Astrocyte (in vitro differentiated cells and primary cell): ENCODE measurements at regions not wholly inside any gene's neighbourhood (a gene's known extent, or its start where the extent isn't known, plus 50 kb on each side); places are given as distances from the start of the nearest gene placed in this dataset.

ENCODE experiments used
- DNase-seq: peaks from one replicate; pipeline ENCODE4 v3.0.0-alpha.2; 2010; ENCODE audit warnings: low read depth
- FAIRE-seq: peaks from 2 replicates; lab custom pipeline; 2011; peaks lifted over from hg19 to GRCh38; lab: Jason Lieb, UNC
- H2AFZ ChIP-seq: 2 replicates; pipeline ENCODE4 v1.6.0; 2012; ENCODE audit warnings: low read depth, low read length, inconsistent platforms
- H3K27ac ChIP-seq: 2 replicates; pipeline ENCODE4 v1.5.1; 2011; ENCODE audit warnings: low read depth, low read length, inconsistent platforms
- H3K27me3 ChIP-seq: 2 replicates; pipeline ENCODE4 v1.6.0; 2011; ENCODE audit warnings: low read length, inconsistent platforms; ENCODE audit not compliant: insufficient read depth
- H3K36me3 ChIP-seq: 2 replicates; pipeline ENCODE4 v1.5.1; 2011; ENCODE audit warnings: low read length, inconsistent platforms; ENCODE audit not compliant: insufficient read depth
- H3K4me1 ChIP-seq: 2 replicates; pipeline ENCODE4 v1.5.1; 2011; ENCODE audit warnings: low read length, inconsistent platforms; ENCODE audit not compliant: insufficient read depth
- H3K4me2 ChIP-seq: 2 replicates; pipeline ENCODE4 v1.6.0; 2012; ENCODE audit warnings: low read length, inconsistent platforms
- H3K4me3 ChIP-seq: 2 replicates; pipeline ENCODE4 v1.5.1; 2011; ENCODE audit warnings: low read depth, mild to moderate bottlenecking, low read length, inconsistent platforms; ENCODE audit not compliant: insufficient read depth
- H3K79me2 ChIP-seq: 2 replicates; pipeline ENCODE4 v1.6.0; 2012; ENCODE audit warnings: mild to moderate bottlenecking, low read length, inconsistent platforms; ENCODE audit not compliant: insufficient read depth
- H3K9ac ChIP-seq: 2 replicates; pipeline ENCODE4 v1.6.0; 2012; ENCODE audit warnings: mild to moderate bottlenecking, low read length, inconsistent platforms
- H3K9me3 ChIP-seq: 2 replicates; pipeline ENCODE4 v1.5.1; 2012; ENCODE audit warnings: low read depth, mild to moderate bottlenecking, low read length, inconsistent platforms; ENCODE audit not compliant: insufficient read depth
- H4K20me1 ChIP-seq: 2 replicates; pipeline ENCODE4 v1.6.0; 2012; ENCODE audit warnings: low read length, inconsistent platforms; ENCODE audit not compliant: insufficient read depth
- H3K27ac Mint-ChIP-seq: one replicate; pipeline ENCODE4 v1.8.0; 2021; ENCODE audit warnings: mild to moderate bottlenecking, mixed read lengths; ENCODE audit not compliant: unreplicated experiment
- H3K27me3 Mint-ChIP-seq: one replicate; pipeline ENCODE4 v1.8.0; 2021; ENCODE audit warnings: low read depth, mixed read lengths; ENCODE audit not compliant: unreplicated experiment
- H3K36me3 Mint-ChIP-seq: one replicate; pipeline ENCODE4 v1.8.0; 2021; ENCODE audit warnings: low read depth, mixed read lengths; ENCODE audit not compliant: unreplicated experiment
- H3K4me1 Mint-ChIP-seq: one replicate; pipeline ENCODE4 v1.8.0; 2021; ENCODE audit warnings: low read depth, mixed read lengths; ENCODE audit not compliant: unreplicated experiment
- H3K4me3 Mint-ChIP-seq: one replicate; pipeline ENCODE4 v1.8.0; 2021; ENCODE audit warnings: mild to moderate bottlenecking, moderate library complexity, mixed read lengths; ENCODE audit not compliant: unreplicated experiment
- H3K9me3 Mint-ChIP-seq: one replicate; pipeline ENCODE4 v1.8.0; 2021; ENCODE audit warnings: mild to moderate bottlenecking, mixed read lengths; ENCODE audit not compliant: unreplicated experiment
- CTCF ChIP-seq: IDR thresholded peaks from 2 replicates; pipeline ENCODE4 v1.5.1; 2011; ENCODE audit warnings: low read depth, mild to moderate bottlenecking, inconsistent platforms, low read length, moderate library complexity; ENCODE audit not compliant: insufficient read depth
- EZH2 ChIP-seq: IDR thresholded peaks from 2 replicates; pipeline ENCODE4 v1.6.1; 2012; ENCODE audit warnings: mild to moderate bottlenecking, low read length, inconsistent platforms; ENCODE audit not compliant: insufficient read depth

- Histone ChIP-seq H3K4me3 (no peak overlapping the region), H3K4me2 (no peak overlapping the region), H4K20me1 (no peaks in the 10 kb centered on the region), H3K27ac (no peak overlapping the region), H3K79me2 (no peaks in the 10 kb centered on the region), H2AFZ (no peak overlapping the region), H3K4me1 (no peaks in the 10 kb centered on the region), H3K9ac (no peak overlapping the region), H3K9me3 (peaks cover 3% of the 10 kb centered on the region), H3K27me3 (no peaks in the 10 kb centered on the region), H3K36me3 (no peaks in the 10 kb centered on the region)
- DNase-seq (no peak), FAIRE-seq (no peak)
- H3K9me3 Mint-ChIP-seq: peaks cover 2% of the 10 kb centered on the region
- H3K27ac Mint-ChIP-seq: no peak overlapping the region
- H3K4me3 Mint-ChIP-seq: no peak overlapping the region
- no peaks in the 10 kb centered on the region for H3K36me3 Mint-ChIP-seq
- H3K27me3 Mint-ChIP-seq: no peaks in the 10 kb centered on the region
- peaks cover 4% of the 10 kb centered on the region for H3K4me1 Mint-ChIP-seq
- TF ChIP-seq EZH2 (no peak), CTCF (no peak)
These were observed 75.9 kb downstream of the NMUR2 start for GRCh38 chr5:152329207-152329606.

GRCh38 chr5:152315942-152316341 lies 89.1 kb downstream of the NMUR2 start:
- H3K4me3 ChIP-seq: no peak overlapping the region
- no peaks in the 10 kb centered on the region for H4K20me1 ChIP-seq
- no peak overlapping the region for H3K27ac Mint-ChIP-seq
- H3K4me2 ChIP-seq: no peak overlapping the region
- peaks cover 5% of the 10 kb centered on the region for H3K27me3 Mint-ChIP-seq
- H3K4me1 Mint-ChIP-seq: peaks cover 2% of the 10 kb centered on the region
- H3K9ac ChIP-seq: no peak overlapping the region
- no peaks in the 10 kb centered on the region for H3K9me3 Mint-ChIP-seq
- DNase-seq (no peak), FAIRE-seq (no peak)
- H3K27ac ChIP-seq: no peak overlapping the region
- no peak overlapping the region for H2AFZ ChIP-seq
- H3K79me2 ChIP-seq: no peaks in the 10 kb centered on the region
- H3K4me3 Mint-ChIP-seq: no peak overlapping the region
- H3K27me3 ChIP-seq: no peaks in the 10 kb centered on the region
- no peaks in the 10 kb centered on the region for H3K9me3 ChIP-seq
- no peaks in the 10 kb centered on the region for H3K4me1 ChIP-seq
- no peak for TF ChIP-seq EZH2
- TF ChIP-seq CTCF: no peak
- no peaks in the 10 kb centered on the region for H3K36me3 ChIP-seq
- H3K36me3 Mint-ChIP-seq: no peaks in the 10 kb centered on the region

- no peaks in the 10 kb centered on the region for H3K9me3 ChIP-seq
- no peak overlapping the region for H2AFZ ChIP-seq
- H3K4me3 Mint-ChIP-seq: no peak overlapping the region
- no peak overlapping the region for H3K4me3 ChIP-seq
- no peaks in the 10 kb centered on the region for H3K4me1 ChIP-seq
- H3K27ac ChIP-seq: no peak overlapping the region
- H3K27me3 ChIP-seq: no peaks in the 10 kb centered on the region
- TF ChIP-seq EZH2 (no peak), CTCF (no peak)
- H3K9me3 Mint-ChIP-seq: no peaks in the 10 kb centered on the region
- no peaks in the 10 kb centered on the region for H4K20me1 ChIP-seq
- H3K4me2 ChIP-seq: no peak overlapping the region
- peaks cover 5% of the 10 kb centered on the region for H3K27me3 Mint-ChIP-seq
- no peaks in the 10 kb centered on the region for H3K4me1 Mint-ChIP-seq
- DNase-seq: no peak
- FAIRE-seq: no peak
- H3K36me3 ChIP-seq: no peaks in the 10 kb centered on the region
- no peak overlapping the region for H3K27ac Mint-ChIP-seq
- no peaks in the 10 kb centered on the region for H3K36me3 Mint-ChIP-seq
- no peak overlapping the region for H3K9ac ChIP-seq
- H3K79me2 ChIP-seq: no peaks in the 10 kb centered on the region
These were observed 90.8 kb downstream of the NMUR2 start for GRCh38 chr5:152314196-152314829.
